ENCODE measurements at regions not wholly inside any gene's neighbourhood (a gene's known extent, or its start where the extent isn't known, plus 50 kb on each side); places are given as distances from the start of the nearest gene placed in this dataset.

DNA sequence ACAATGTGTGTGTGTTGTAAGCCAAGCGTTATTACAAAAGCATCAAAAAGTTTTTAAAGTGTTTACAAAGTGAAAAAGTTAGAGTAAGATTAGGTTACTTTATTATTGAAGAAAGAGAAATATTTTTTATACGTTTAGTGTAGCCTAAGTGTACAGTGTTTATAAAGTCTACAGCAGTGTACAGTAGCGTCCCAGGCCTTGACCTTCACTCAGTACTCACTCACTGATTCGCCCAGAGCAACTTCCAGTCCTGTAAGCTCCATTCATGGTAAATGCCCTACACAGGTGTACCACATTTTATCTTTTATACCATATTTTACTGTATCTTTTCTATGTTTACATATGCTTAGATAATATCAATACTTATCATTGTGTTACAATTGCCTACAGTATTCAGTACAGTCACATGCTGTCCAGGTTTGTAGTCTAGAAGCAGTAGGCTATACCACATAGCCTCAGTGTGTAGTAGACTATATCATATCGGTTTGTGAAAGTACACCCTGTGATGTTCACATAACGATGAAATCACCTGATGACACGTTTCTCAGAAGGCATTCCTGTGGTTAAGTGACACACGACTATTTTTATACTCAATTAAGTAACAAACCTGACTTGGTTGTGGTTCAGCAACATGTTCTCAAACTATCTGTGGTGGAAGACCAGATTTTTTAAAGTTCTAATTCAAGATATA is 152.0 kb upstream of the EDNRA start:
- DNase-seq (ENCODE audit: low read depth, low spot score), result no peak
- no peak overlapping the region for H3K9ac ChIP-seq (ENCODE audit: insufficient read length, low read depth)
- TF ChIP-seq YY1 (IDR thresholded peaks at IDR 0.05; ENCODE audit: insufficient read depth, insufficient read length) (no peak), ZNF274 (IDR thresholded peaks at IDR 0.05; ENCODE audit: low read depth, low read length) (no peak), SUZ12 (IDR thresholded peaks at IDR 0.05; ENCODE audit: extremely low read depth, insufficient read depth, insufficient read length) (no peak)
- no peaks in the 10 kb centered on the region for H3K4me1 ChIP-seq (ENCODE audit: insufficient read depth, insufficient read length)
- no peaks in the 10 kb centered on the region for H3K27me3 ChIP-seq (ENCODE audit: insufficient read depth, insufficient read length)
- H3K36me3 ChIP-seq (ENCODE audit: insufficient read depth, insufficient read length, low read length), result no peaks in the 10 kb centered on the region
- no peak overlapping the region for H3K4me3 ChIP-seq (ENCODE audit: insufficient read length, low read depth)
- H3K9me3 ChIP-seq (ENCODE audit: insufficient read depth, low read length), result no peaks in the 10 kb centered on the region

DNA sequence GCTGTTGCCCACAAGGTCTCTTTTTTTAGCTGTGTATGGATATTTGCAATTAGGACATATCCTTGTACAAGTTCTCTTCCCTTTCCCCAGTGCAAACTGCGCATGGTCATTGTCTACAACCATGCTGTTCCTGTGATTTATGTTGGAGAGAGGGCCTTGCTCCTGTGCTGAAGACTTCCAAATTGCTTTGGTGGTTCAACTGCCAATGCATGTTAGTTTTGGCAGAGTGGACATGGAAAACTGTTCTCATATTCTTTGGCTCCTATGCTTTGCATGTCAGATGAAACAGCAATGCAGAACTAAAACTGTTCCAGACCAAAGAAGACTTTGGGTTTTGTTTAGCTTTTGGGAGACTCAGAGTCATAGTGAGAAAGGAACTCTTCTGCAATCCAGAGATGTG is 148.8 kb upstream of the EDNRA start:
- no peaks in the 10 kb centered on the region for H3K9me3 ChIP-seq (ENCODE audit: insufficient read depth, low read length)
- H3K36me3 ChIP-seq (ENCODE audit: insufficient read depth, insufficient read length, low read length), result no peaks in the 10 kb centered on the region
- TF ChIP-seq YY1 (IDR thresholded peaks at IDR 0.05; ENCODE audit: insufficient read depth, insufficient read length) (no peak), ZNF274 (IDR thresholded peaks at IDR 0.05; ENCODE audit: low read depth, low read length) (no peak), SUZ12 (IDR thresholded peaks at IDR 0.05; ENCODE audit: extremely low read depth, insufficient read depth, insufficient read length) (no peak)
- H3K4me1 ChIP-seq (ENCODE audit: insufficient read depth, insufficient read length), result no peaks in the 10 kb centered on the region
- H3K4me3 ChIP-seq (ENCODE audit: insufficient read length, low read depth), result no peak overlapping the region
- no peak overlapping the region for H3K9ac ChIP-seq (ENCODE audit: insufficient read length, low read depth)
- H3K27me3 ChIP-seq (ENCODE audit: insufficient read depth, insufficient read length), result no peaks in the 10 kb centered on the region
- no peak for DNase-seq (ENCODE audit: low read depth, low spot score)

DNA sequence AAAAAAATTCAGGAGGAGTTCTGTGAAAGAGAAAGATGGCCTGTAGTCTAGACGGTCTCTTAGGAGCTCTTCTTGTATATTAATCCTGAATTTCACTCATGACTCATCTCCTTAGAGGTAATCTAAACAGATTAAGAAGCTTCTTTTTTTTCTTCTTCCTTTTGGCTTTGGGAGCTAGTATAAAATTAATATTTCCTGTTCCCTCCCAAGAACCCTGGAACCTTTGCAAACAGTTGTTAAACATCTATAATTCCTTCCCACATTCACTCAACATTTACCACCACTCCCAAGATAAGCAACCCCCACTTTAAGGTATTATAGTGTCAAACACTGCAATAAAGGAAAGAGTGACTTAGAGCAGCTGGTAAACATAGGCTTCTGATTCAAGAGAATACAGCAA is 146.4 kb upstream of the EDNRA start:
- Histone ChIP-seq H3K36me3 (ENCODE audit: insufficient read depth, insufficient read length, low read length) (no peaks in the 10 kb centered on the region), H3K9me3 (ENCODE audit: insufficient read depth, low read length) (no peaks in the 10 kb centered on the region), H3K27me3 (ENCODE audit: insufficient read depth, insufficient read length) (no peaks in the 10 kb centered on the region), H3K4me3 (ENCODE audit: insufficient read length, low read depth) (no peak overlapping the region), H3K4me1 (ENCODE audit: insufficient read depth, insufficient read length) (no peaks in the 10 kb centered on the region), H3K9ac (ENCODE audit: insufficient read length, low read depth) (no peak overlapping the region)
- no peak for DNase-seq (ENCODE audit: low read depth, low spot score)
- TF ChIP-seq YY1 (IDR thresholded peaks at IDR 0.05; ENCODE audit: insufficient read depth, insufficient read length), result no peak
- no peak for TF ChIP-seq SUZ12 (IDR thresholded peaks at IDR 0.05; ENCODE audit: extremely low read depth, insufficient read depth, insufficient read length)
- no peak for TF ChIP-seq ZNF274 (IDR thresholded peaks at IDR 0.05; ENCODE audit: low read depth, low read length)

DNA sequence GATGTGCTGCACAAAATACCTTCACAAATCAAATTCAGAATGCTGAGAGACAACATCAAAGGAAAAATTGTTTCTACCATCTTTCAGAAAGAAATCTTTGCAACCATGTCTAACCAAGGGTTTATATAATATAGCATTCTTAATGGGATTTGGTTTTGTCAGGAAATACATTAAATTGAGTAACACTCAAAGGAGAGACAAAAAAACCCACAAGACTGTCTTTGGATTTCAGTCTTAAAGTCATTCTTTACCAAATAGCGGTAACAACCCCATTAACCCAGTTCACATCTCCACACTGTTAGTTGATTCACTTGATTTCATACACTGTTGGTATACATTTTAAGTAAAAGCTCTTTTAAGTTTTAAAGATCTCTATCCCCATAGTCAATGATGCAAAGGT is 145.7 kb upstream of the EDNRA start:
- H3K27me3 ChIP-seq (ENCODE audit: insufficient read depth, insufficient read length), result no peaks in the 10 kb centered on the region
- H3K36me3 ChIP-seq (ENCODE audit: insufficient read depth, insufficient read length, low read length), result no peaks in the 10 kb centered on the region
- H3K9me3 ChIP-seq (ENCODE audit: insufficient read depth, low read length), result no peaks in the 10 kb centered on the region
- no peaks in the 10 kb centered on the region for H3K4me1 ChIP-seq (ENCODE audit: insufficient read depth, insufficient read length)
- H3K9ac ChIP-seq (ENCODE audit: insufficient read length, low read depth), result no peak overlapping the region
- no peak for TF ChIP-seq YY1 (IDR thresholded peaks at IDR 0.05; ENCODE audit: insufficient read depth, insufficient read length)
- no peak for TF ChIP-seq SUZ12 (IDR thresholded peaks at IDR 0.05; ENCODE audit: extremely low read depth, insufficient read depth, insufficient read length)
- TF ChIP-seq ZNF274 (IDR thresholded peaks at IDR 0.05; ENCODE audit: low read depth, low read length), result no peak
- DNase-seq (ENCODE audit: low read depth, low spot score), result no peak
- no peak overlapping the region for H3K4me3 ChIP-seq (ENCODE audit: insufficient read length, low read depth)

DNA sequence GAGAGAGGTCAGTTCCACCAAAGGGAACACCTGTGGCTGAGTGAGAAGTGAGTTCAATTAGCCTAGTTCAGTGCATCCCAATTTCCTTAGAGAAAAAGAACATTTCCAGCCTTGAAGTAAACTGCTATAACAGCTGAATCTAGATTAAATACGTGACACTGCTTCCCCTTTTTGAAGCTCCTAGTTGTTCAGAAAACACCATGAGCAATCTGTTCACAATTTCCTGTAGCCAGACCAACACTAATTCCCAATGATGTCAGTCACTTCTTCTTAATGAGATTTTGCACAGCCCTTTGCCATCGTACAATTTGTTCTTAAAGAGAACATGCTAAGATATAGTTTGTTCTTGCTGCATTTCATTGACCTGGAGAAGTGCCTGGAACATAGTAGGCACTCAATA is 144.6 kb upstream of the EDNRA start:
- no peak overlapping the region for H3K9ac ChIP-seq (ENCODE audit: insufficient read length, low read depth)
- no peaks in the 10 kb centered on the region for H3K9me3 ChIP-seq (ENCODE audit: insufficient read depth, low read length)
- no peak overlapping the region for H3K4me3 ChIP-seq (ENCODE audit: insufficient read length, low read depth)
- no peak for DNase-seq (ENCODE audit: low read depth, low spot score)
- no peaks in the 10 kb centered on the region for H3K36me3 ChIP-seq (ENCODE audit: insufficient read depth, insufficient read length, low read length)
- H3K4me1 ChIP-seq (ENCODE audit: insufficient read depth, insufficient read length), result no peaks in the 10 kb centered on the region
- H3K27me3 ChIP-seq (ENCODE audit: insufficient read depth, insufficient read length), result no peaks in the 10 kb centered on the region
- TF ChIP-seq SUZ12 (IDR thresholded peaks at IDR 0.05; ENCODE audit: extremely low read depth, insufficient read depth, insufficient read length) (no peak), YY1 (IDR thresholded peaks at IDR 0.05; ENCODE audit: insufficient read depth, insufficient read length) (no peak), ZNF274 (IDR thresholded peaks at IDR 0.05; ENCODE audit: low read depth, low read length) (no peak)

DNA sequence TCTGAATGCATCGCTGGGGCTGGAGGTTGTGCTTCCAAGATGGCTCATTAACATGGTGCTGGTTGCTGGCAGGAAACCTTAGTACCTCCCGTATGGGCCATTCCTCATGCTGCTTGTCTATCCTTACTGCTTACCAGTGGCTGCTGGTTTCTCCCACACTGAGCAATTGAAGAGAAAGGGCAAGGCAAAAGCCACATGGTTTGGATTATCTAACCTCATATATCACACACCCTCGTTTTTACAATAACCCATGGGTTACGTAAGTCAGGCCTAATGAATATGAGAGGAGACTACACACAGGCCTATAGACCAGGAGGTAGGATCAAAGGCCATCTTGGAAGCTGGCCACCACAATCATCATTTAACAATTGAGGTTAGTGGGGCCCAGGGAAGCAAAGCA is 141.8 kb upstream of the EDNRA start:
- TF ChIP-seq ZNF274 (IDR thresholded peaks at IDR 0.05; ENCODE audit: low read depth, low read length) (no peak), YY1 (IDR thresholded peaks at IDR 0.05; ENCODE audit: insufficient read depth, insufficient read length) (no peak), SUZ12 (IDR thresholded peaks at IDR 0.05; ENCODE audit: extremely low read depth, insufficient read depth, insufficient read length) (no peak)
- Histone ChIP-seq H3K36me3 (ENCODE audit: insufficient read depth, insufficient read length, low read length) (no peaks in the 10 kb centered on the region), H3K27me3 (ENCODE audit: insufficient read depth, insufficient read length) (no peaks in the 10 kb centered on the region), H3K9ac (ENCODE audit: insufficient read length, low read depth) (no peak overlapping the region), H3K4me3 (ENCODE audit: insufficient read length, low read depth) (no peak overlapping the region), H3K9me3 (ENCODE audit: insufficient read depth, low read length) (no peaks in the 10 kb centered on the region), H3K4me1 (ENCODE audit: insufficient read depth, insufficient read length) (no peaks in the 10 kb centered on the region)
- no peak for DNase-seq (ENCODE audit: low read depth, low spot score)

DNA sequence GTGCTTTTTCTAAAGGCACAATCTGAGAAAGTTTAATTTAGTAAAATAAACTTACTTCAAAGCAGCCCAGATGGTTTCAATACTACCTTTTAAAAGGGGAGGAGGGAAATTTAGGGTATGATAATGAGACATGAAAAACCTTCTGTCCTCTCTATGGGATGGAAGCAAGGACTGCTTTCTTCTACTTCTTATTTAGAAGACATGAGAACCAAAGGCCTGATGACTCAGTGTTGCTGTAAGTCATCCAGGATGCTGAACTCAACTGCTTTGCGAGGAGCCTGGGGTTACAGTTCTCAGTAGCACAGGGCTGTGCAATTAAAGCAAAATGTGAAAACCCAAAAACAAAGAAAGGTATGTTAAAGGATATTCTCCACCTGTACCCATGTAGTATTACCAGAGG is 140.8 kb upstream of the EDNRA start:
- H3K36me3 ChIP-seq (ENCODE audit: insufficient read depth, insufficient read length, low read length), result no peaks in the 10 kb centered on the region
- TF ChIP-seq ZNF274 (IDR thresholded peaks at IDR 0.05; ENCODE audit: low read depth, low read length) (no peak), SUZ12 (IDR thresholded peaks at IDR 0.05; ENCODE audit: extremely low read depth, insufficient read depth, insufficient read length) (no peak), YY1 (IDR thresholded peaks at IDR 0.05; ENCODE audit: insufficient read depth, insufficient read length) (no peak)
- H3K4me1 ChIP-seq (ENCODE audit: insufficient read depth, insufficient read length), result no peaks in the 10 kb centered on the region
- no peak for DNase-seq (ENCODE audit: low read depth, low spot score)
- H3K4me3 ChIP-seq (ENCODE audit: insufficient read length, low read depth), result no peak overlapping the region
- no peaks in the 10 kb centered on the region for H3K9me3 ChIP-seq (ENCODE audit: insufficient read depth, low read length)
- H3K9ac ChIP-seq (ENCODE audit: insufficient read length, low read depth), result no peak overlapping the region
- no peaks in the 10 kb centered on the region for H3K27me3 ChIP-seq (ENCODE audit: insufficient read depth, insufficient read length)

Data from NT2/D1 (cell line).